Activated CD8-positive, alpha-beta T cell treated with anti-CD3 and anti-CD28 coated beads for 36 hours (primary cell): ENCODE measurements at regions not wholly inside any gene's neighbourhood (a gene's known extent, or its start where the extent isn't known, plus 50 kb on each side); places are given as distances from the start of the nearest gene placed in this dataset.

ENCODE experiments used
- ATAC-seq: fragments of 200-7000 bp; cut with Tn5 transposase; one replicate; pipeline ENCODE4 v1.10.0; 2021; ENCODE audit warnings: mild to moderate bottlenecking, moderate library complexity
- CTCF ChIA-PET: fragments of 350-600 bp; sonication (Branson Sonifier 250); formaldehyde crosslinking; loops from one replicate; lab custom pipeline; 2021; ENCODE audit warnings: antibody characterized with exemption; lab: Charles Lee
- POLR2A ChIA-PET: fragments of 350-600 bp; sonication (Branson Sonifier 250); formaldehyde crosslinking; loops from one replicate; lab custom pipeline; 2021; ENCODE audit warnings: antibody characterized with exemption; lab: Charles Lee
- DNase-seq: peaks from one replicate; pipeline ENCODE4 v3.0.0-alpha.2; 2020
- H3K27ac Mint-ChIP-seq: one replicate; pipeline ENCODE4 v1.8.0; 2021; ENCODE audit warnings: mild to moderate bottlenecking, mixed read lengths
- H3K27me3 Mint-ChIP-seq: one replicate; pipeline ENCODE4 v1.8.0; 2021; ENCODE audit warnings: mixed read lengths
- H3K36me3 Mint-ChIP-seq: one replicate; pipeline ENCODE4 v1.8.0; 2021; ENCODE audit warnings: low read depth, mixed read lengths
- H3K4me1 Mint-ChIP-seq: one replicate; pipeline ENCODE4 v1.8.0; 2021; ENCODE audit warnings: low read depth, mixed read lengths
- H3K4me3 Mint-ChIP-seq: one replicate; pipeline ENCODE4 v1.8.0; 2021; ENCODE audit warnings: mild to moderate bottlenecking, moderate library complexity, mixed read lengths
- H3K9me3 Mint-ChIP-seq: one replicate; pipeline ENCODE4 v1.8.0; 2021; ENCODE audit warnings: mixed read lengths
- intact Hi-C: fragments of 100-400 bp; cut with micrococcal nuclease; formaldehyde crosslinking; loops from one replicate; pipeline ENCODE4 v1.10.0; 2022
- TF ChIP-seq, protein P1 (sequence below): fragments of 200-600 bp; IDR thresholded peaks from one replicate; pipeline ENCODE4 v1.8.0; 2022; ENCODE audit warnings: antibody characterized with exemption, mild to moderate bottlenecking

DNA sequence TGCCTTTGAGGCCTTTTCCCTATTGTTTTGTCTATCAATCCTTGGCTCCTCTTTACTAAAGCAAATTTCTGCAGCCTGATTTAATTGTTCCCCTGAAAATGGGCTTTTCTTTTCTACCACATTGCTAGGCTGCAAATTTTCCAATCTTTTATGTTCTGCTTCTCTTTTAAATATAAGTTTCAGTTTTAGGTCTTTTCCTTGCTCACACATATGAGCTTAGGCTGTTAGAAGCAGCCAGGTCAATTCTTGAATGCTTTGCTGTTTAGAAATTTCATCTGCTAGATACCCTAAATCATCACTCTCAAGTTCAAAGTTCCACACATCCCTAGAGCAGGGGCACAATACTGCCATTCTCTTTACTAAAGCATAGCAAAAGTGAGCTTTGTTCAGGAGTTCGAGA, 159.6 kb downstream of the ARL4A start:
- no peaks in the 10 kb centered on the region for H3K4me1 Mint-ChIP-seq
- TF ChIP-seq, protein P1, sequence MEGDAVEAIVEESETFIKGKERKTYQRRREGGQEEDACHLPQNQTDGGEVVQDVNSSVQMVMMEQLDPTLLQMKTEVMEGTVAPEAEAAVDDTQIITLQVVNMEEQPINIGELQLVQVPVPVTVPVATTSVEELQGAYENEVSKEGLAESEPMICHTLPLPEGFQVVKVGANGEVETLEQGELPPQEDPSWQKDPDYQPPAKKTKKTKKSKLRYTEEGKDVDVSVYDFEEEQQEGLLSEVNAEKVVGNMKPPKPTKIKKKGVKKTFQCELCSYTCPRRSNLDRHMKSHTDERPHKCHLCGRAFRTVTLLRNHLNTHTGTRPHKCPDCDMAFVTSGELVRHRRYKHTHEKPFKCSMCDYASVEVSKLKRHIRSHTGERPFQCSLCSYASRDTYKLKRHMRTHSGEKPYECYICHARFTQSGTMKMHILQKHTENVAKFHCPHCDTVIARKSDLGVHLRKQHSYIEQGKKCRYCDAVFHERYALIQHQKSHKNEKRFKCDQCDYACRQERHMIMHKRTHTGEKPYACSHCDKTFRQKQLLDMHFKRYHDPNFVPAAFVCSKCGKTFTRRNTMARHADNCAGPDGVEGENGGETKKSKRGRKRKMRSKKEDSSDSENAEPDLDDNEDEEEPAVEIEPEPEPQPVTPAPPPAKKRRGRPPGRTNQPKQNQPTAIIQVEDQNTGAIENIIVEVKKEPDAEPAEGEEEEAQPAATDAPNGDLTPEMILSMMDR = no peak
- no peak for DNase-seq
- intact Hi-C loops = no loop called here
- ChIA-PET POLR2A (no interaction called here), CTCF (no interaction called here)
- H3K9me3 Mint-ChIP-seq = peaks cover 6% of the 10 kb centered on the region
- no peak overlapping the region for H3K27ac Mint-ChIP-seq
- no peaks in the 10 kb centered on the region for H3K27me3 Mint-ChIP-seq
- no peaks in the 10 kb centered on the region for H3K36me3 Mint-ChIP-seq
- no peak overlapping the region for H3K4me3 Mint-ChIP-seq
- no peak for ATAC-seq

DNA sequence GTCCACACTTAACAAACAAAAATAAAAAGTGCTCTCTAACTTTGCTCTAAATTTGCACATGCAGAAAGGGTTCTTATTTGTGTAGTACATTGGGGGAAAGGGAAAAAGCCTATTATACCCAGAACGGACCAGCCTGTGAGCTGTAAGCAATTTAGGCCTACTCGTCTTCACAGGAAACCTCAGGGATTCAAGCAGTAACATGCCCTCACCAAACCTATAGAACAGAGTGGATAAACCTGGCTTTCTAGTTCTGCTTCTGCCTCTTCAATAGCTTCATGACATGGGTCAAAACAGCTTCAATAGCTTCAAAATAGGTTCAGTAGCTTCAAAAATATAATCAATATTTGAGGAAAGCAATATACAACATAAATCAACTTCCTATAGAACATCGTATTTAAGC, 163.7 kb downstream of the ARL4A start:
- Mint-ChIP-seq H3K4me3 (no peak overlapping the region), H3K27ac (no peak overlapping the region), H3K27me3 (no peaks in the 10 kb centered on the region), H3K36me3 (no peaks in the 10 kb centered on the region), H3K4me1 (no peaks in the 10 kb centered on the region), H3K9me3 (peaks cover 2% of the 10 kb centered on the region)
- ChIA-PET CTCF (no interaction called here), POLR2A (no interaction called here)
- ATAC-seq = no peak
- intact Hi-C loops = no loop called here
- no peak for DNase-seq
- TF ChIP-seq, protein P1 = no peak

DNA sequence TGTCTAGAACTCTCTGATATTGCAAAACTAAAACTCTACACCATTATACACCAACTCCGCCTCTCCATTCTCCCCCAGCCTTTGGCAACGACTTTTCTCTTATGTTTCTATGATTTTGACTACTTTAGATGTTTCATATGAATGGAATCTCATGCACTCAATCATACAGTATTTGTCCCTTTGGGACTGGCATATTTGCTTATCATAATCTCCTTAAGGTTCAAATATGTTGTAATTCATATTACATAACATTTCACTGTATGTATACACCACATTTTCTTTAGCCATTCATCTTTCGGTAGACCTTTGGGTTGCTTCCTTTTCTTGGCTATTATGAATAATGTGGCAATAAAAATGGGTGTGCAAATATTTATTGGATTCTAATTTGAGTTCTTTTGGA, 164.4 kb downstream of the ARL4A start:
- Mint-ChIP-seq H3K9me3 (peaks cover 2% of the 10 kb centered on the region), H3K27me3 (no peaks in the 10 kb centered on the region), H3K36me3 (no peaks in the 10 kb centered on the region), H3K4me3 (no peak overlapping the region), H3K4me1 (no peaks in the 10 kb centered on the region), H3K27ac (no peak overlapping the region)
- ChIA-PET CTCF (no interaction called here), POLR2A (no interaction called here)
- no peak for DNase-seq
- TF ChIP-seq, protein P1 = no peak
- ATAC-seq = no peak
- intact Hi-C loops = no loop called here

DNA sequence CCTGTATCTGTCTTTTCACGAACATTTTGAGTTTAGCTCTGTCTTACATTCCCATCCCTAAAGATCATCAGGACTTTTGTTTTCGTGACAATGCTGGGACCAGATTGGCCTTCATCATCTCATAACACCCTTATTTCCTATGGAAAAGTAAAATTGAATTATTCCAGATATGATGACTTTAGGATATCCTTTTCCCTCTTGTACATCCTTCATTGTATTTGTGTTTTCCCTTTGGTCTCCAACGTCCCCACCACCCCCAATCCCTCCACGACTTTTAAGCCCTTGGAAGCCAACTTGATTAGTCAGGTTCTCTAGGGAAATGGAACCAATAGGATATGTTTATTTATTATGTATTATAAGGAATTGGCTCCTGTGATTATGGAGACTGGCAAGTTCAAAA, 167.6 kb downstream of the ARL4A start:
- H3K27me3 Mint-ChIP-seq = no peaks in the 10 kb centered on the region
- no peak overlapping the region for H3K4me3 Mint-ChIP-seq
- no peaks in the 10 kb centered on the region for H3K9me3 Mint-ChIP-seq
- TF ChIP-seq, protein P1 = no peak
- intact Hi-C loops = no loop called here
- no peak for DNase-seq
- no peaks in the 10 kb centered on the region for H3K36me3 Mint-ChIP-seq
- no peaks in the 10 kb centered on the region for H3K4me1 Mint-ChIP-seq
- ChIA-PET CTCF (no interaction called here), POLR2A (interaction anchor here (0.6 kb wide), 1 partner anchor 695 kb away, joined by 3 read pairs; no protein-coding TSS in a partner anchor)
- no peak overlapping the region for H3K27ac Mint-ChIP-seq
- no peak for ATAC-seq

DNA sequence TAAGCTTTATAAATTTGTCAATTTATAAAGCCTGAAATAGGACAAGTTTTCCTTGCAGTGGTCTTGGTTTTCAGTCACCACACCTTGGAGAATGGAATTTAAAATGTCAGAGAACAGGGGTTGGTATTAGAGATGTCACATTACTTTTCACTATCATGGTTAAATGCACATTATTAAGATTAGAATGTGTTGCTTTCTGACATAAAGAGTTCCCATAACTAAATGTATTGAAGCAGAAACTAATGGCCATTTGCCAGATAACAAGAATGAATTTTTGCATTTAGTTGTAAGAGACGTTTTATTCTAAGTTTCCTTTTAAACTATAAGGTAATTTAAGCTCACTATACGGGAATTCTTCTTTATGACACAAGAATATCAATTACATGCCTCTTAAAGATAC, 172.3 kb downstream of the ARL4A start:
- intact Hi-C loops = no loop called here
- no peak for DNase-seq
- POLR2A ChIA-PET = no interaction called here
- no peak overlapping the region for H3K4me3 Mint-ChIP-seq
- CTCF ChIA-PET = no interaction called here
- H3K27me3 Mint-ChIP-seq = no peaks in the 10 kb centered on the region
- no peak for ATAC-seq
- H3K4me1 Mint-ChIP-seq = no peaks in the 10 kb centered on the region
- H3K9me3 Mint-ChIP-seq = no peaks in the 10 kb centered on the region
- no peak overlapping the region for H3K27ac Mint-ChIP-seq
- TF ChIP-seq, protein P1 = no peak
- H3K36me3 Mint-ChIP-seq = no peaks in the 10 kb centered on the region
